NCI-H345 treated with DMSO at 0.1 percent for 48 hours (cell line): ENCODE measurements at regions not wholly inside any gene's neighbourhood (a gene's known extent, or its start where the extent isn't known, plus 50 kb on each side); places are given as distances from the start of the nearest gene placed in this dataset.
A peak's percentile ranks its signal among the peaks of the same experiment; 100 is the strongest.
"Not testable (repeated sequence)": the region's sequence is repeated elsewhere in the genome, so short reads cannot be mapped to it uniquely, and the experiment has no call there.

Source experiments
- DNase-seq: peaks from one replicate; lab custom pipeline; 2025; ENCODE audit not compliant: unreplicated experiment; lab: John Stamatoyannopoulos, UW

GRCh38 chr1:226461087-226461486 is 53.2 kb upstream of the PARP1 start:
- no peak for DNase-seq

GRCh38 chr1:226463925-226464586 is 56.2 kb upstream of the PARP1 start:
- DNase-seq = no peak

- not testable (repeated sequence) for DNase-seq
Measured at GRCh38 chr1:226464587-226464971, 56.7 kb upstream of the PARP1 start.

- no peak for DNase-seq
Measured at GRCh38 chr1:226466296-226466695, 58.4 kb upstream of the PARP1 start.

- DNase-seq = no peak
Measured at GRCh38 chr1:226467443-226467842, 59.5 kb upstream of the PARP1 start.

GRCh38 chr1:226470921-226471866 is 63.3 kb upstream of the PARP1 start:
- DNase-seq = no peak

GRCh38 chr1:226473325-226473724 is 65.4 kb upstream of the PARP1 start:
- no peak for DNase-seq

GRCh38 chr1:226474041-226474440 is 66.1 kb upstream of the PARP1 start:
- DNase-seq = no peak

- peak; percentile 46 for DNase-seq
Measured at GRCh38 chr1:226474443-226475141, 66.7 kb upstream of the PARP1 start.

GRCh38 chr1:226475142-226475511 is 67.2 kb upstream of the PARP1 start:
- DNase-seq = no peak

GRCh38 chr1:226476066-226476465 is 68.2 kb upstream of the PARP1 start:
- DNase-seq = no peak

GRCh38 chr1:226476648-226477319 is 68.9 kb upstream of the PARP1 start:
- DNase-seq = no peak

GRCh38 chr1:226479474-226479873 is 69.1 kb upstream of the STUM start:
- no peak for DNase-seq

GRCh38 chr1:226480461-226480860 is 68.1 kb upstream of the STUM start:
- no peak for DNase-seq

- DNase-seq = no peak
Measured at GRCh38 chr1:226481133-226481532, 67.4 kb upstream of the STUM start.

- no peak for DNase-seq
Measured at GRCh38 chr1:226482196-226482595, 66.4 kb upstream of the STUM start.

- no peak for DNase-seq
Measured at GRCh38 chr1:226482975-226483700, 65.4 kb upstream of the STUM start.

- no peak for DNase-seq
Measured at GRCh38 chr1:226485192-226485591, 63.4 kb upstream of the STUM start.

- no peak for DNase-seq
Measured at GRCh38 chr1:226486161-226486560, 62.4 kb upstream of the STUM start.

- DNase-seq = no peak
Measured at GRCh38 chr1:226487921-226488320, 60.6 kb upstream of the STUM start.
